ENCODE measurements at regions not wholly inside any gene's neighbourhood (a gene's known extent, or its start where the extent isn't known, plus 50 kb on each side); places are given as distances from the start of the nearest gene placed in this dataset.
"Not testable (repeated sequence)": the region's sequence is repeated elsewhere in the genome, so short reads cannot be mapped to it uniquely, and the experiment has no call there.

DNA sequence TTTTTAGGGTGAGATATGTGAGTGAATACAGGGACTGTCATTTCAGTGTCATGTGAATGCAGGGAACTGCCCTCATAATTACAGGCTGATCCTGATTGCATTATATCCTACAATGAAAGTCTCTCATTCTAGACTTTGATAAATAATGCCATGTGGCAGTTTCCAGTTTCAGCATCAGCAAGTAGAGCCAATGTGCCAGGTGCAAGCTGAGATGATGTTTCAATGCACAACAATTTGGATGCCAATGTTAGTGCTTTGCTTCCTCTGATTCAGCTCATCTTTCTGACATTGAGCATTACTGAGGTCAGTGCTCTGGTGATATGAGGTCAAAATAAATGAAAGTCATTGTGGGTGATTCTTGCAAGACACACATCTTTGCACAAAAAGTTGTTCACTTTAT lies 63.7 kb upstream of the TFPI start:
- TF ChIP-seq POLR2A (IDR thresholded peaks at IDR 0.05; ENCODE audit: extremely low read depth, insufficient read length) (no peak), MYC (IDR thresholded peaks at IDR 0.05; ENCODE audit: low read depth, low read length) (no peak)
- TF ChIP-seq, protein P1, sequence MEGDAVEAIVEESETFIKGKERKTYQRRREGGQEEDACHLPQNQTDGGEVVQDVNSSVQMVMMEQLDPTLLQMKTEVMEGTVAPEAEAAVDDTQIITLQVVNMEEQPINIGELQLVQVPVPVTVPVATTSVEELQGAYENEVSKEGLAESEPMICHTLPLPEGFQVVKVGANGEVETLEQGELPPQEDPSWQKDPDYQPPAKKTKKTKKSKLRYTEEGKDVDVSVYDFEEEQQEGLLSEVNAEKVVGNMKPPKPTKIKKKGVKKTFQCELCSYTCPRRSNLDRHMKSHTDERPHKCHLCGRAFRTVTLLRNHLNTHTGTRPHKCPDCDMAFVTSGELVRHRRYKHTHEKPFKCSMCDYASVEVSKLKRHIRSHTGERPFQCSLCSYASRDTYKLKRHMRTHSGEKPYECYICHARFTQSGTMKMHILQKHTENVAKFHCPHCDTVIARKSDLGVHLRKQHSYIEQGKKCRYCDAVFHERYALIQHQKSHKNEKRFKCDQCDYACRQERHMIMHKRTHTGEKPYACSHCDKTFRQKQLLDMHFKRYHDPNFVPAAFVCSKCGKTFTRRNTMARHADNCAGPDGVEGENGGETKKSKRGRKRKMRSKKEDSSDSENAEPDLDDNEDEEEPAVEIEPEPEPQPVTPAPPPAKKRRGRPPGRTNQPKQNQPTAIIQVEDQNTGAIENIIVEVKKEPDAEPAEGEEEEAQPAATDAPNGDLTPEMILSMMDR (IDR thresholded peaks at IDR 0.05; ENCODE audit: low read depth, low read length): no peak
- TF ChIP-seq, protein P2, sequence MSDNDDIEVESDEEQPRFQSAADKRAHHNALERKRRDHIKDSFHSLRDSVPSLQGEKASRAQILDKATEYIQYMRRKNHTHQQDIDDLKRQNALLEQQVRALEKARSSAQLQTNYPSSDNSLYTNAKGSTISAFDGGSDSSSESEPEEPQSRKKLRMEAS (IDR thresholded peaks at IDR 0.05; ENCODE audit: low read depth, low read length): no peak
- no peak overlapping the region for H3K4me3 ChIP-seq (ENCODE audit: low read depth, low read length)
- no peak for DNase-seq (ENCODE audit: low read depth)

DNA sequence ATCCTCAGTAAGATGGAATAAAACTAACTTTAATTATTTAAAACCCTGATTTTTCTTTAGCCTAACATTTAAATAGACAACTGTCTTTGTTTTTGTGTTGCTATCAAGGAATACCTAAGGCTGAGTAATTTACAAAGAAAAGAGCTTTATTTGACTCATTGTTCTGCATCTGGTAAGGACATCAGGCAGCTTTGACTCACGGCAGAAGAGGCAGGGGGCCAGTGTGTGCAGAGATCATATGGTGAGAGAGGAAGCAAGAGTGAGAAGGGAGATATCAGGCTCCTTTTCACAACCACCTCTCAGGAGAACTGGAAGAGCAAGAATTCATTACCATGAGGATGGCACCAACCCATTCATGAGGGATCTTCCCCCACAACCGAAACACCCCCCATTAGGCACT lies 64.6 kb upstream of the TFPI start:
- TF ChIP-seq MYC (IDR thresholded peaks at IDR 0.05; ENCODE audit: low read depth, low read length) (no peak), POLR2A (IDR thresholded peaks at IDR 0.05; ENCODE audit: extremely low read depth, insufficient read length) (no peak)
- TF ChIP-seq, protein P2 (IDR thresholded peaks at IDR 0.05; ENCODE audit: low read depth, low read length): no peak
- H3K4me3 ChIP-seq (ENCODE audit: low read depth, low read length): no peak overlapping the region
- no peak for DNase-seq (ENCODE audit: low read depth)

DNA sequence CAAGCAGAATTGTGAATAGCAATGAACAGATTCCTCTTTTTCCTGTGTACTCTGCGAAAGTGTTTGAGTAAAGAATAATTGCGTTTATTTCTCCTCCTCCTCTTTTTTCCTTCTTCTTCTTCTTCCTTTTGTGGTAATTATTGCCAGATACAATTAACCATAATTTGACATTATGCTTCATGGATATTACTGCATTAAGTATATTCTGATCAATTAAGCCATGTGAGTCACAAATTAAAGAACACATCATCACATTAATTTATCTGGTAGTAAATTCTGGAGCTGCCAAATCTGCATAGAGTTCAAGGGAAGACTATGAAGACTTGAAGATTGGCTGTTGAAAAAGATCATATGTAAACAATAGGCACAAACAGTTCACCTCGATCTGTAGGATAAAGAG lies 72.9 kb upstream of the TFPI start:
- TF ChIP-seq, protein P1 (IDR thresholded peaks at IDR 0.05; ENCODE audit: low read depth, low read length): no peak
- TF ChIP-seq, protein P2 (IDR thresholded peaks at IDR 0.05; ENCODE audit: low read depth, low read length): no peak
- no peak for TF ChIP-seq MYC (IDR thresholded peaks at IDR 0.05; ENCODE audit: low read depth, low read length)
- TF ChIP-seq POLR2A (IDR thresholded peaks at IDR 0.05; ENCODE audit: extremely low read depth, insufficient read length): no peak
- no peak for DNase-seq (ENCODE audit: low read depth)

DNA sequence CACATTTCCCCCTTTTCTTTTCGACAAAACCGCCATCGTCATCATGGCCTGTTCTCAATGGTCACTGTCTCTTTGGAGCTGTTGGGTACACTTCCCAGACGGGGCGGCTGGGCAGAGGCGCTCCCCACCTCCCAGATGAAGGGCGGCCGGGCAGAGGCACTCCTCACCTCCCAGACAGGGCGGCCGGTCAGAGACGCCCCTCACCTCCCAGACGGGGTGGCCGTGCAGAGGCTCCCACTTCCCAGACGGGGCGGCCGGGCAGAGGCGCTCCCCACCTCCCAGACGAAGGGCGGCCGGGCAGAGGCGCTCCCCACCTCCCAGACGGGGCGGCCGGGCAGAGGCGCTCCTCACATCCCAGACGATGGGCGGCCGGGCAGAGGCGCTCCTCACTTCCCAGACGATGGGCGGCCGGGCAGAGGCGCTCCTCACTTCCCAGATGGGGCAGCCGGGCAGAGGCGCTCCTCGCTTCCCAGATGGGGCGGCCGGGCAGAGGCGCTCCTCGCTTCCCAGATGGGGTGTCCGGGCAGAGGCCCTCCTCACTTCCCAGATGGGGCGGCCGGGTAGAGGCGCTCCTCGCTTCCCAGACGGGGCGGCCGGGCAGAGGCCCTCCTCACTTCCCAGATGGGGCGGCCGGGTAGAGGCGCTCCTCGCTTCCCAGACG lies 82.6 kb upstream of the TFPI start:
- DNase-seq (ENCODE audit: low read depth); H3K4me3 ChIP-seq (ENCODE audit: low read depth, low read length): not testable (repeated sequence)

More for the DNA sequence above, 72.9 kb upstream of the TFPI start:
- H3K4me3 ChIP-seq (ENCODE audit: low read depth, low read length): no peak overlapping the region

DNA sequence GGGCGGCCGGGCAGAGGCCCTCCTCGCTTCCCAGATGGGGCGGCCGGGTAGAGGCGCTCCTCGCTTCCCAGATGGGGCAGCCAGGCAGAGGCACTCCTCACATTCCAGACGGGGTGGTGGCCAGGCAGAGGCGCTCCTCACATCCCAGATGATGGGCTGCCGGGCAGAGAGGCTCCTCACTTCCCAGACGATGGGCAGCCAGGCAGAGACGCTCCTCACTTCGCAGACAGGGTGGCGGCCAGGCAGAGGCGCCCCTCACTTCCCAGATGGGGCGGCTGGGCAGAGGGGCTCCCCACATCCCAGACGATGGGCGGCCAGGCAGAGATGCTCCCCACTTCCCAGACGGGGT lies 83.1 kb upstream of the TFPI start:
- H3K4me3 ChIP-seq (ENCODE audit: low read depth, low read length); DNase-seq (ENCODE audit: low read depth): not testable (repeated sequence)

DNA sequence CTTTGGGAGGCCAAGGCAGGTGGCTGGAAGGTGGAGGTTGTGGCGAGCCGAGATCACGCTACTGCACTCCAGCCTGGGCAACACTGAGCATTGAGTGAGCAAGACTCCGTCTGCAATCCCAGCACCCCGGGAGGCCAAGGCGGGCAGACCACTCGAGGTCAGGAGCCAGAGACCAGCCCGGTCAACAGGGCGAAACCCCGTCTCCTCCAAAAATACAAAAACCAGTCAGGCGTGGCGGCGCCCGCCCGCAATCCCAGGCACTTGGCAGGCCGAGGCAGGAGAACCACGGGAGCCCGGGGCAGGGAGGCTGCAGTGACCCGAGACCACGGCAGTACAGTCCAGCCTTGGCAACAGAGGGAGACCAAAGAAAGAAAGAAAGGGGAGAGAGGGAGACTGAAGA lies 83.5 kb upstream of the TFPI start:
- not testable (repeated sequence) for H3K4me3 ChIP-seq (ENCODE audit: low read depth, low read length)

DNA sequence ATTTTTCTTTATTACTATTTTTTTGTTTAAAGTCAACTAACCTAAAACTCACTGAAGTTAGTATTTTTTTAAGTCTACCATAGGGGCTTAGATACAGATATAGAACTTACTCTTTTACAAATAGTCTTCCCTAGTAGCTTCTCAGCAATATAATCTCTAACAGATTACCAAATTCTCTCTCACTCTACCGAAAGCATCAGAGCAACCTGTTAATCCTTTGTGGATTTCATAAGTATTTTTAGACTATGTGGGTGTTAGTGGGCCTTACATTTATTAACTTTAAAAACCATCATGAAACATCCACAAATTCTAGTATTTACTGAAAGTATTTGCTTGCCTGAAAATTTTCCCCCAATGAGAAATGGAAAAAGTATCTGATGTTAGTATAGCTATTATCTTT lies 84.6 kb upstream of the TFPI start:
- no peak overlapping the region for H3K4me3 ChIP-seq (ENCODE audit: low read depth, low read length)
- DNase-seq (ENCODE audit: low read depth): no peak
- no peak for TF ChIP-seq MYC (IDR thresholded peaks at IDR 0.05; ENCODE audit: low read depth, low read length)
- TF ChIP-seq, protein P1 (IDR thresholded peaks at IDR 0.05; ENCODE audit: low read depth, low read length): no peak
- TF ChIP-seq, protein P2 (IDR thresholded peaks at IDR 0.05; ENCODE audit: low read depth, low read length): no peak
- no peak for TF ChIP-seq POLR2A (IDR thresholded peaks at IDR 0.05; ENCODE audit: extremely low read depth, insufficient read length)

More for the DNA sequence above, 83.5 kb upstream of the TFPI start:
- not testable (repeated sequence) for DNase-seq (ENCODE audit: low read depth)

DNA sequence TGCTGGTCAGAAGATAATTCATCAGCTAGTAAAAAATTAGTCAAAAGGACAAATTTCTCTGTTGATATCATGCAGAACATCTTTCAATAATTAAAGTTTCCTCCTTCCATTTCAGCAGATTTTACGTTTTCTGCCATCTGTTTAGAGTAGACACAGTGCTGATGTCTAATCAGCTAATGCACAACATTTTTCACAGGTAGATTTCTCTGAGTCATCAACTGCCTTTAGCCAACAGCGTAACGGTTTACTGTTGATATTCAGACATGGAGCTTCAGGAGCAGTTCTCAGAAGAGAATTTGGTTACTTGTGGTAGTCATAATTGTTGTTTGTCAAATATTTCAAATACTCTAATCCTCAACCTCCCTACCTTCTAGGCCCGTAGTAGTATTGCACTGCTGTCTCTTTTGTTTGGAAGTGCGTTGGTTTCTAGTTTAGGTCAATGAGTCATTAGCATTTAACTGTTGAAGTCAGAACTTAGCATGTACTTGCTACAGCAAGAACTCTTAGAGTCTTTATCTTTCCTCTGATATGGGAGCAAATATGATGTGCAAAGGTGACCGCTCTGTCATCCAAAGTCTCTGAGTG lies 86.8 kb upstream of the TFPI start:
- TF ChIP-seq, protein P1 (IDR thresholded peaks at IDR 0.05; ENCODE audit: low read depth, low read length): no peak
- no peak for TF ChIP-seq MYC (IDR thresholded peaks at IDR 0.05; ENCODE audit: low read depth, low read length)
- TF ChIP-seq, protein P2 (IDR thresholded peaks at IDR 0.05; ENCODE audit: low read depth, low read length): no peak
- TF ChIP-seq POLR2A (IDR thresholded peaks at IDR 0.05; ENCODE audit: extremely low read depth, insufficient read length): no peak
- no peak for DNase-seq (ENCODE audit: low read depth)
- no peak overlapping the region for H3K4me3 ChIP-seq (ENCODE audit: low read depth, low read length)

Measured in NB4 (cell line).